HG02938 (cell line): ENCODE measurements at regions not wholly inside any gene's neighbourhood (a gene's known extent, or its start where the extent isn't known, plus 50 kb on each side); places are given as distances from the start of the nearest gene placed in this dataset.
"Not testable (repeated sequence)": the region's sequence is repeated elsewhere in the genome, so short reads cannot be mapped to it uniquely, and the experiment has no call there.

Experiments used
- ATAC-seq: cut with Tn5 transposase; IDR thresholded peaks from one replicate; pipeline ENCODE4 v1.9.1; 2021; ENCODE audit warnings: mild to moderate bottlenecking, moderate library complexity; ENCODE audit not compliant: unreplicated experiment

DNA sequence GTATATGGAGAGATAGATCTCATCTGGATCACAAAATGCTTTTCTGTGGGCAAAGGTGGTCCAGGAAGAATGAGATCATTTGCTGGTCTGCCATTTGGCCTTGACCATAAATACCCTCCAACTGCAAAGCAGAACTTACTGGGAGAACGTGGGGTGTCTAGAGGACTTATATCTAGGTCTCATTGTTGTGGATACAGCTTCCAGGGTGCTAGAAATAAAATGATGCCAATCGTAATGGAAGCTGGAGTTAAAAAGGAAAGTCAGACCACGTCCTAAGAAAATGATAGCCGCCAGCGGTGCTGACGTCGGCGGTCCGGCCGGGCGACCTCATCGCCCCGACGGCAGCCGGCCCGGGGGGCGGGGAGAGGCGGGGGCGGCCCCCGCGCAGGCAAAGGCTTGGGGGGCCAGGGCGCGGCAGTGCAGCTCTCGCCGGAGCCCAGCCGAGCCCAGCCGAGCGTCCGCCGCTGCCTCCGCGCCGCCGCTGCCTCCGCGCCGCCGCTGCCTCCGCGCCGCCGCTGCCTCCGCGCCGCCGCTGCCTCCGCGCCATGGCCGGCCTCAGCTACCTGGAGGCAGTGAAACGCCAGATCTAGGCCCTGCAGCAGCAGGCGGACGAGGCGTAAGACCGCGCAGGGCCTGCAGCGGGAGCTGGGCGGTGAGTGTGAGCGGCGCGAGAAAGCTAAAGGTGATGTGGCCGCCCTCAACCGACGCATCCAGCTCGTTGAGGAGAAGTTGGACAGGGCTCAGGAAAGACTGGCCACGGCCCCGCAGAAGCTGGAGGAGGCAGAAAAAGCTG is 89.5 kb downstream of the EOMES start:
- ATAC-seq: peak; percentile 71

DNA sequence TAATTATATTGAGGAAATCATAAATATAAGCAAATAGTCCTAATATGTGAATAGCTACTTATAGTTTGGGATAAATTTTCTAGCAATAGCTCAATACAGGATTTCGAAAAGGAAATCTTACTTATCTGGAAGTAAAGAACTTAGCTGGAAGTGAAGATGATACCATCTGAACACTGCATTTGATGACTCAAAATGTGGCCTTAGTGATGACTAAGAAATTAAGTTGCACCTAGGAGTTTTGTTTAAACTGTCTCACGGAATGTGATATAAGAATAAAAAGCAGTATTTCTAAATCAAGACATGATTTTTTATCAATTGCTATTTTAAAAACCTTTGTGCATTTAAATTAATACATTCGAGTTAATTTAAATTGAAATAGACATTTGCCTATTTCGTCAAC is 91.2 kb downstream of the EOMES start:
- peak; percentile 39 for ATAC-seq

DNA sequence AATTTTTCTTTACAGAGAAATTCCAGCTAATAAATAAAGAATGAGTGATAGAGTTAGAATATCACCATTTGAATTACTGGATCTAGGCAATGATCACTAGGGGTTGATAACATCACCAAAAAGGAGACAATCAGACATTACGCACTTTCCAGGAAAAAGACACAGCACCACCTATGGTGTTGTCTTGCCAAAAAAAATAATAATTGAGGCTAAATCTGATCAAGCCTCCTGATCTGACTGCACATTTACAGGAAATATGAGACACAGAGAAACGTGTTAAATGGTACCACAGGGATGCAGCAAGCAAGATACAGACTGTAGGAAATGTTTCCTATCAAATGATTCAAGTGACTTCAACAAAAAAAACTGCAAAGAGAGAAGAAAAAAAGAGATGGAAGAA is 92.8 kb downstream of the EOMES start:
- no peak for ATAC-seq

DNA sequence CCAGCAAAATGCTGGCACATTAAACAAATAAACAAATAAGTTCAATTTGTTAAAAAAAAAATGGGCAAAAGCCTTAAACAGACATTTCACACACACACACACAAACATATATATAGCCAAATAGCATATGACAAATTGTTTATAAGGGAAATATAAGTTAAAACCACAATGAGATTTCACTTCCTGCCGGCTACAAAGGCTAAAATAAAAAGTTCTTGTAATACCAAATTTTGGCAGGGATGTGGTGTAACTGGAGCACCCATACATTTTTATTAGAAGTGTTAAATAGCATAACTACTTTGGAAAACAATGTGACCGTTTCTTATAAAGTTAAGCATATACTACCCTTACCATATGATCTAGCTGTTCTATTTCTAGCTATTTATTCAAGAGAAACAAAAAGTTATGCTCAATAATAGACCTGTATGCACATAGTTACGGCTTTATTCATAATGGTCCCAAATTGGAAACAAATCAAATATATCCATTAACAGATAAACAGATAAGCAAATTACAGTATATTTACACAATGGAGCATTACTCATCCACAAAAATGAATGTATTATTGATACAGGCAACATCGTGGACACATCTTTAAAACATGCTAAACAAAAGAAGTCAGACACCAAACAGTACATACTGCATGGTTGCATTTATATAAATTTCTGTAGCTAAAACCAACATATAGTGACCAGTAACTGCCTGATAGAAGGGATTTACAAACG is 93.9 kb downstream of the EOMES start:
- no peak for ATAC-seq

DNA sequence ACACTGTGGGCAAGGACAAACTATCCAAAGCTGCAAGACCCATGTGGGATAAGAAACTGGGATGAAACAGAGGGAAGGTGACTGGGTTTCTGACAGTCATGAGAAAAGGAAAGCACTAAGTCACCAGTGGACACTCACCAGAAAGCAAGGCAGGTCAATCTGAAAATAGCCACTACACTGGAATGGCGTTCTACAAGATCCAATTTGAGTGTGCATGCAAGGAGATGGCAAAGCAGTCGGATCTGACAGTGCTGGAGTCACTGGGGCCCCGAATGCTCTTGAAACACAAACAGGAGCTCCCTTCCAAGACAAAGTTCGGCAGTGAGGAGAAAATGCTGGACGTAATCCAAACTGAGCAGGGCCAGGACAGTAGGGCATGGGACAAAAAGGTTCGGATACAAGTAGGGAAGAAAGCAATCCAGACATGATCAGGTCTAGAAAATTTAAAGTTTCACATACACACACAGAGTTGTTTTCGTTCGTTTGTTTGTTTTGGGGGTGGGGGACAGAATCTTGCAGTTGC is 95.5 kb downstream of the EOMES start:
- ATAC-seq: no peak

DNA sequence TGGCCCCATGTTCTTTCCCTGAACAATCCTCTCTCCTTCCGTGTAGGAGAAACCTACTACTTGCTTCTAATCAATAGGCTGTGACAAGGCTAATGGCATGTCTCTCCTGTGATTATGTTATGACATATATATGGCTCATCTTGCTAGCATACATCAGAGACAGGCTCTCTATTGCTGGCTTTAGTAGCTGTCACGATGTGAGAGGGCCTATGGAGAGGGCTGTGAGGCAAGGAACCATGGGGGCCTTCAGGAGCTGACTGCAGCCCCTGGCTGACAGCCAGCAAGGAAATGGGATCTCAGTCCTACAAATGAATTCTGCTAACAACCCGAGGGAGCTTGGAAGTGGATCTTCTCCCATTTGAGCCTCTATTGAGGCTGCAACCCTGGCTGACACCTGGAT is 96.3 kb downstream of the EOMES start:
- no peak for ATAC-seq

DNA sequence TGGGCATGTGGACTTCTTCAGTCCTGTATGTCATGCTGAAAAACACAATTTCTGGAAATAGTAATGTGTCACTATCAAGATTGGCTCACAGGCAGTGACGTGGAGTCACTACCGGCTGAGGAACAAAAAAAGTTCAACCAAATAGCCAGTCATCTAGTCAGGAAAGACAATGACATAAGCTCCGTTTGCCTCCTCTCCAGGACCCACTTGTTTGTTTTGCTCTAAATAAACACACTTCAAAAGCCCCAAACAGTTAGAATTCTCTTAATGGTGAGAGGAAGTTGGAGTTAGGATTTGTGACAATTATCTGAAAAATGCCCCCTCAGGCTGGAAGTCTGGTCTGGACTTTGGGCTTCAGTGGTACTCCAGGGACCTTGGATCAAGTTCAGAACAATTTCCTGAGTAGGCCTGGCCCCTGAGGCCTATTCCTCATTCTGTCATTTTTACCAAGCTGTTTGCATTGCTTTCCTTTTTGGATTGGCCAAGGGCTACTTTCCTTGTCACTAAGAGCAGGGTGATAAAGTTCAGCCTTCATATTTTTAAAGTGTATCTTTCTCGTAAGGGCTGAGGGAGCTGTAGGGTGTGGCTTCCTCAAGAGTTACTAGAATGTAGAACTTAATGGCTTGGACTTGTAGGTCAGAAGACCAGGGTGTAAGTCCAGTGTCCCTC is 98.9 kb downstream of the EOMES start:
- no peak for ATAC-seq

DNA sequence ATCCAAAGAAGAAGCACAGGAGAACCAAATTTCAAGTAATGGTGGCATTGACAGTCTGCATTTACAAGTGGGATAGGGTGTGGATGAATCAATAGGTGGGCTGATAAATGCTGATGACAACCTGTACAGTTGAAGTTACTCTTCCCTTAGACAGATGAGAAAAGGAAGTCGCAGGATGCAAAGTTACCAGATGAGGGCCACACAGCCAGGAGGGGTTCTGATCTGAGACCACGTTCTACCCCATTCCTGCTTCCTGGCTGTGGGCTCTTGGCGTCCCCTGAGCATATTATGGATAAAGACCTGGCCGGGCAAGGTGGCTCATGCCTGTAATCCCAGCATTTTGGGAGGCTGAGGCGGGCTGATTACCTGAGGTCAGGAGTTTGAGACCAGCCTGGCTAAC is 104.6 kb downstream of the EOMES start:
- ATAC-seq: no peak

DNA sequence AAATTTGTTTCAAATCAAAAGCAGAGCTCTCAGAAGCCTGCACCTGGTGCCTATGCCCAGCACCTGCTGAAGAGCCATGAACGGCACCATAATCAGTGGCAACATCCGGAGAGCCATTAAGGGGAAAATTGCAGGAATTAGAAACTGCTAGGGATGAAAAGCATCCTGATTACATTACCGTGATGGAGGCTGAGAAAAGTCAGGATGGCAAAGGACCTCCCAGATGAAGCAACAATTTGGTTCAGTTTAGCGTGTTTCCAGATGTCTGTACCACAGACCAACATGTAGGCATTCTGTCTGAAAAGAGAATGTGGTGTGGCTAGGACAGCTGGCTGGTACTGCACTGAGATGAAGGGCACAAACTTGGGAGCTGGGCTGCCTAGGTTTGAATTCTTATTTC is 106.1 kb downstream of the EOMES start:
- ATAC-seq: no peak

DNA sequence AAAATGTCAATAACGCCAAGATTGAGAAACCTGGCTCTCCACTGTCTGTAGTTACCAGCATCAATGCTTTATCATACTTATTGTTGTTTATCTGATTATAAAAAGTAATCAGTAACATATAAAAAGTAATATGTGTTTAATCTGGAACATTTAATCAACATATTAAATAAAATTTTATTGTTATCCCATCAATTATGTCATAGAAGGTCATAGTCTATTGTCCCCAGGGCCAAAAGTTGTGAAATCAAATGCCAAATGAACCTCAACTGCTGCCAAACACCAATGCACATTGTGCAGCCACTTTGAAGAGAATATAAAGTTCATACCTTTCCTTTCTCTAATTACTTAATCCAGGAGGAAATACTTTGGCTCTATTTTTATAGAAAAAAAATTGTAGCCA is 106.6 kb downstream of the EOMES start:
- ATAC-seq: no peak

DNA sequence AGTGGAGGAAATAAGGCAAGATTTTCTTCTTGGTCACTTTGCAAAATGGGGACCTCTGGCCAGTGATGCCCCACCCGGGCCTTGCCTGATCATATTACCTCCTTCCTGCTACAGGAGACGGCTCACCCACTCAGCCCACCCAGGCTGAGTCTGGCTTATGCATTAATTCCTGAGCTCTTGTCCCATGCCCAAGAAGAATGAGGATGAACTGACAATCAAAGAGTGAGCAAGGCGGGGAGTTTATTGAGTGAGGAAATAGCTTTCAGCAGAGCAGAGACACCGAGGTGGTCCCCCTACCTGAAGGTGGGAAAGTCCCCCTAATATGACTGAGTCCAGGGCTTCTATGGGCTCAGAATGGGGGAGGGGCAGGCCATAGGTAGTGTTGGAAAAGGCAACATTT is 107.5 kb downstream of the EOMES start:
- ATAC-seq: no peak

DNA sequence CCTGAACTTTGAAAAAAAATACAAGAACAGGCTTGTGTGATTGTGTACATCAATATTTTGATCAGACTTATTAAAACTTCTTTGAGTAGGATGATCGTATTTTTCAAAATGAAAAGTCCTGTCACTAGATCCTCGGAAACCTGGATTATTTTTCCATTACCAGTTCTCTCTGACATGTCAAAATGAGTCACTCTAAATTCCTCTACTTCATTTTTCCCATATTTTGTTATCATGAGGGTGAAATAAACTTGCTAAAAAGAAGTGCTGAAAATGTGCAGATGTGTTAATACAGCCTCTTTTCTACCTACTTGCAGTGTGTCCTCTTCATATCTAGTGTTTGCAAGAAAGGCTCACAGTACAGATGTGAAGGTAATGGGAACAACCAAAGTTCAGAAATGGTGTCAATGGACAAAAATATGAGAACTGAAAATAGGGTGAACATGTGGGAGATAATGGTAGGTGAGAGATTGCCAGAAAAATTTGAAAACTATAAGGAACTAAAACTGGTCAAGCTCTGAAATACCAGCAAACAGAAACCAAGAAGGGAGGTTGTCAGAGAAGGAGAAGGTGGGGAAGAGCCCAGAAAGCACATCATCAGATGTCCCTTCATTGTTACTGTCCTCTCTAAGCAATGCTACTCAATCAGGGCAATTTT is 108.2 kb downstream of the EOMES start:
- ATAC-seq: peak; percentile 45

DNA sequence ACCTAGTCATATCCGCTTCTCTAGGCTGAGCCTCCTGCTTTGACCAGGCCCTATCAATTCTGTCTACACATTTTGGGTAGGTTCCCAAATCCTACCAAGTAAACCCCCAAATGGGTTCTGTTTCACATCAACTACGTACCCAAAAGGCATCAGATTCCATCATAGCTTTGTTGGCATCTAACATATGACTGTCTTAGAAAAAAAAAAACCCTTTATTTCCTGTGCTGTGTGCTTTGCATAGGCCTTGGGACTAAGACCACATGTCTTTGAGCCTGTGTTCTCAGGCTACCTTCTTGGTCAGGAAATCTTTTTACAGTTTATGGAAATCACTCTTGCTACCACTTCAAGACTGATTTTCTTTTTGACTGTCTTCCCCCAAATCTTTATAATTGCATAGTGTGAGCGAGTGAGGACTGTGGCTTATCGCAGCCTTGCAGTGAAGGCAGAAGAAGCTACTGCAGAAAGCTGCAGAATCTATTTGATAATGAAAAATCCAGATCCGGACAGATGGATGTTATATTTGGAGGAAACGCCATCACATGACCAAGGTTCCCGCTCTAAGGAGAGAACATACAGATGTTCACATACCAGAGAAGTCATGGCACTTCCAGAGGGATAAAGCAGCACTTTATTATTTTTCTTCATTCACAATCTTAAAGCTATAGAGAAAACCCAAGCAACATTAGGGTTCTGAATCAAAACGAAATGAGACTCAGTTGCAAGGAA is 111.2 kb downstream of the EOMES start:
- ATAC-seq: peak; percentile 51

DNA sequence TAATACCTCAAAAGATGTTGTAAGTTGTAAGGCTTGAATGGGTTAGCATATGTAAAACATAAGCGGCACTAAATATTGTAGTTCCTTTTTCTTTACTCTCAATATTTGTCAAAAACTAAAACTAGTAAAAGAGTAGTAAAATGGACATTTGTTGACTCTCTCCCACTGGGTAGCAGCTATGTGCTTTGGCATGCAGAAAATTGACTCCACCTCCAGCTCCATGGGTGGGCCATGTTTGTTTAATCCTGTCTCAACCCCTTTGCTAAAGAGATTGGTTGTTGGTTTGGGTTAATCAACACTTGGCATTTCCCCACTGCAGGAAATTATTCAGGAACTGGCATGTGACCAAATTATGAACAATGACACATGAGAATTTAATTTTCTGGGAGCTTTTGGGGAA is 114.8 kb downstream of the EOMES start:
- no peak for ATAC-seq

DNA sequence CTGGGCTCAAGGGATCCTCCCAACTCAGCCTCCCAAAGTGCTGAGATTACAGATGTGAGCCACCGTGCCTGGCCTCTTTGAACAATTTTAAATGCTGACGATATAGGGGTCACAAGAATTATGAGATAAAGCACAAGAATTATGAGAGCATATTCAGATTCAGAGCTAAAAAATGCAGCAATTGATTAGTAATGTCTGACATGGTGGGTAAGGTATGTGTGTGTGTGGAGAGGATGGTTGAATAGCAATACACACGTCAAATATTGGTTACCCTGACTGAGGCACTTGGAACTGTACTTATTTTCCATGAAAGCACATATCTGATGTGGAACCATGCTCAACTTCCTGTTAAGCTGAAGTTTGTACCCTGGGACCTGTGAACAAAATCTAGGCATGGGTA is 115.6 kb downstream of the EOMES start:
- ATAC-seq: no peak

DNA sequence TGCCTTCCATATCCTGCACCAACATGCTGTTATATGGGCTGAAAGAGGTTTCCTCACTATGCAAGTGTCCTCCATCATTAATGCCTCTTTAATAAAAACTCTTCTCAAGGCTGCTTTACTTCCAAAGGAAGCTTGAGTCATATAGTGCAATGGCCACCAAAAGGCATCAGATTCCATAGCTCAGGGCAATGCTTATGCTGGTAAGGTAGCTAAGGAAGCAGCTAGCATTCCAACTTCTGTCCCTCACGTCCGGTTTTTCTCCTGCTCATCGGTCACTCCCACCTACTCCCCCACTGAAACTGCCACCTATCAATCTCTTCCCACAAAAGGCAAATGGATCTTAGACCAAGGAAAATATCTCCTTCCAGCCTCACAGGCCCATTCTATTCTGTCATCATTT is 117.1 kb upstream of the SLC4A7 start:
- not testable (repeated sequence) for ATAC-seq

DNA sequence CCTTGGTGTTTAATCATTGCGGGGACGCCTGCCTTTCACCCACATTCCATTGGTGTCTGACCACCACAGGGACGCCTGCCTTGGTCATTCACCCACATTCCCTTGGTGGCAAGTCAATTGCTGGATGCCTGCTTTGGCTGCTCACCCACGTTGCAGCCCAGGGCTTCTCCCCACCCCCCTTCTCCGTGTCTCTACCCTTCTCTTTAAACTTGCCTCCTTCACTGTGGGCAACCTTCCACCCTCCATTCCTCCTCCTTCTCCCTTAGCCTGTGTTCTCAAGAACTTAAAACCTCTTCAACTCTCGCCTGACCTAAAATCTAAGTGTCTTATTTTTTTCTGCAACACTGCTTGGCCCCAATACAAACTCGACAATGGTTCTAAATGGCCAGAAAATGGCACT is 115.6 kb upstream of the SLC4A7 start:
- not testable (repeated sequence) for ATAC-seq

DNA sequence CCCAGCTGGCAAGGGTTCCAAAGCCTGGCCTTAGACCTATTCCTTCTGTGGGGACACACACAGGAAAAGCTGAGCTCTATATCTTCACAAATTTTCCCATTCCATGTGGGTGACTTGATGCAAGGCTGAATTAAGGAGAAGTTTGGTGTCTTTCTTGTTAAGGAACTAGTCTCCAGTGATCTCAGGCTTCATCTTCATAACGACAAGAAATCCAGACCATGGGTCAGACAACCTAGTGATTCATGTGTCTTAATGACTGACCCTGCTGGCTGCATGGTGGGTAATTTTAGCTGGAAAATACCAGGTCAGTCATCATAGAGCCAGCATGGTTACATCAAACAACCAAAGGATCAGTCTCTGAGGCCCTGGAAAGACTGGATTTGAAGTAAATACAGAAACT is 112.7 kb upstream of the SLC4A7 start:
- no peak for ATAC-seq

DNA sequence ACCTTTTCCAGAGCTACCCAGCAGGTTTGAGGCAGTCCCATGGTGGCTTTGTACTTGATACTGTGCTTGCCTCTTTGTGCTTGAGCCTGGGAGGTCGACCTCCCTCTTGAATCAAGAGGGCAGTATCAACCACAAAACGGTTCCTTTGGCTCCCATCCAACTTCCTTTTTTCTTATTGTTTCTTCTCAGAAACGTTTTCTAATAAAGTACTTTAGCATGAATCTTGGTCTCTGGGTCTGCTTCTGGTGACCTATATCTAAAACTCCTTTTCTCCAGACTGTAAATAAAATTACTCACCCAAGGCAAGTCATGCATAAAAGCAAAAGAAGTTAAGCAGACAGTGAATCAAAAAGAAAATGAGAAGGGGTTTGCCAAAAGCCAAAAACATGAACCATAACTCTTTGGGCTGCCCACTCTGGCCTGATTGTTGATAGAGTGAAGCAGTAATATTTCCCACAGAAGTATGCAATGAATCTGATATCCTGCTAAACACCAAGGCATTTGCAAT is 112.2 kb upstream of the SLC4A7 start:
- ATAC-seq: peak; percentile 57

DNA sequence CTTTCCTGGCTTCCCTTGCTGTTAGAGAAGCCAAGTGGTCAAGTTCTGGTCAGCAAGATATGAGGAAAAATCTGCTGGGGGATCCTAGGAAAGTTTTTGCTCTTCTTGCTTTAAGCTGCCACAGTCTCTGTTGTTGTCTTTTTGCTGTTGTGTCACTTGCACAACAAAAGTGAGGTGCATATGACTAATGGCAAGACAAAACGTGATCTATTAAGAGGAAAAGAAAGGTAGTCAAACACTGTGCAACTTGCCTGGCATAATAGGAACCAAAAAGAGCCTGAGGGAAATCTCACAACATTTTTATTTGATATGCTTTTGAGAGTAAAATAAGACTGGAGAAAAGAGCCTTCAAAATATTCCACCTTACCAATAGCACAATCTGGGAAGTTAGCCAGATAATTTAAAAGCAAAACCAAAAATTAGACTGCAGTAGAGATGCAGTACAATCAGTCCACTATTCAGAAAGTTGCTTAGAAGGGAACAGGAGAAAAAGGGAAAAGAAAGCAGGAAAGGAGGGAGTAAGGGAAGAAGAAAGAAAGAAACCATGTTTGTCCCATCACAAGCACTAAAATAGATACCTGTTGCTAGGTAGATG is 110.0 kb upstream of the SLC4A7 start:
- ATAC-seq: no peak
